Glomerular endothelial cell (primary cell): ENCODE measurements at regions not wholly inside any gene's neighbourhood (a gene's known extent, or its start where the extent isn't known, plus 50 kb on each side); places are given as distances from the start of the nearest gene placed in this dataset.

ENCODE experiments used
- DNase-seq: peaks from one replicate; pipeline ENCODE4 v3.0.0-alpha.2; 2011; ENCODE audit warnings: low read depth, low spot score; ENCODE audit errors: extremely low read depth

- no peak for DNase-seq
These were observed 53.6 kb upstream of the NT5E start for GRCh38 chr6:85396159-85396808.

- DNase-seq: no peak
These were observed 54.1 kb upstream of the NT5E start for GRCh38 chr6:85395746-85396145.

- DNase-seq: no peak
These were observed 54.9 kb upstream of the NT5E start for GRCh38 chr6:85394853-85395538.

- no peak for DNase-seq
These were observed 55.7 kb upstream of the NT5E start for GRCh38 chr6:85394199-85394598.

- no peak for DNase-seq
These were observed 57.5 kb upstream of the NT5E start for GRCh38 chr6:85392379-85392778.

- no peak for DNase-seq
These were observed 59.1 kb upstream of the NT5E start for GRCh38 chr6:85390775-85391174.

- DNase-seq: no peak
These were observed 59.7 kb upstream of the NT5E start for GRCh38 chr6:85390105-85390728.

GRCh38 chr6:85389151-85389797 lies 60.6 kb upstream of the NT5E start:
- DNase-seq: no peak

GRCh38 chr6:85388531-85388930 lies 61.4 kb upstream of the NT5E start:
- DNase-seq: no peak

- no peak for DNase-seq
These were observed 64.1 kb upstream of the NT5E start for GRCh38 chr6:85385636-85386315.

- no peak for DNase-seq
These were observed 66.8 kb upstream of the NT5E start for GRCh38 chr6:85383042-85383441.

- no peak for DNase-seq
These were observed 67.3 kb upstream of the NT5E start for GRCh38 chr6:85382541-85382940.

- no peak for DNase-seq
These were observed 77.0 kb upstream of the NT5E start for GRCh38 chr6:85372915-85373270.

GRCh38 chr6:85372188-85372914 lies 77.5 kb upstream of the NT5E start:
- DNase-seq: no peak

GRCh38 chr6:85368631-85369030 lies 81.3 kb upstream of the NT5E start:
- DNase-seq: no peak

- no peak for DNase-seq
These were observed 85.5 kb upstream of the NT5E start for GRCh38 chr6:85364344-85364743.

GRCh38 chr6:85363870-85364269 lies 86.0 kb upstream of the NT5E start:
- no peak for DNase-seq

GRCh38 chr6:85362652-85363310 lies 87.1 kb upstream of the NT5E start:
- no peak for DNase-seq

- DNase-seq: no peak
These were observed 88.3 kb upstream of the NT5E start for GRCh38 chr6:85361643-85362014.
